ENCODE measurements at regions not wholly inside any gene's neighbourhood (a gene's known extent, or its start where the extent isn't known, plus 50 kb on each side); places are given as distances from the start of the nearest gene placed in this dataset.

GRCh38 chr10:31121757-31122577 lies 90.3 kb upstream of the ZNF438 start:
- 45% methylated on average over 3 of the region's 3 CpGs for whole genome bisulfite sequencing (ENCODE audit: low lambda C conversion rate)
- no peaks in the 10 kb centered on the region for H3K9me3 ChIP-seq
- peak overlapping the region; percentile 31; the same call in 1 of the 2 replicates for H3K4me2 ChIP-seq
- ChIA-PET POLR2A (no interaction called here), CTCF (no interaction called here)
- DNase-seq: no peak
- H3F3A ChIP-seq (replicated peaks; ENCODE audit: insufficient read depth): no peaks in the 10 kb centered on the region
- H3K27me3 ChIP-seq (ENCODE audit: insufficient read depth): no peaks in the 10 kb centered on the region
- H4K20me1 ChIP-seq (ENCODE audit: insufficient read depth): no peaks in the 10 kb centered on the region
- H2AFZ ChIP-seq (ENCODE audit: low read depth): no peak overlapping the region
- no peaks in the 10 kb centered on the region for H3K9me2 ChIP-seq
- peaks cover 11 to 15% of the 10 kb centered on the region in 2 experiments; a peak in 2 of 4 replicates for H3K4me1 ChIP-seq (ENCODE audit: control insufficient read depth in 1 of 2, insufficient read depth in 2 of 2, low read depth in 1 of 2, low read length in 1 of 2)
- H3K9ac ChIP-seq: peak overlapping the region; percentile 10; the same call in 1 of the 2 replicates
- peak overlapping the region in 1 of 2 experiments; percentile 60; a peak in 2 of 4 replicates for H3K27ac ChIP-seq (ENCODE audit: low read depth in 2 of 2, low read length in 1 of 2)
- no peaks in the 10 kb centered on the region for H3K36me3 ChIP-seq (replicated peaks in 1 of 2; ENCODE audit: control insufficient read depth in 1 of 2, insufficient read depth in 2 of 2, low read length in 1 of 2)
- no peak for TF ChIP-seq MAX (IDR thresholded peaks at IDR 0.05; ENCODE audit: low read depth)
- no peak for TF ChIP-seq NRF1 (IDR thresholded peaks at IDR 0.05; ENCODE audit: low read depth, low read length)
- peak; percentile 74 for TF ChIP-seq TCF12 (IDR thresholded peaks at IDR 0.05)
- TF ChIP-seq TEAD4 (IDR thresholded peaks at IDR 0.05; ENCODE audit: borderline replicate concordance, insufficient read depth): 0 out of 2 replicates have a peak, but pooled peaks have one; percentile 25
- TF ChIP-seq YY1 (IDR thresholded peaks at IDR 0.05; ENCODE audit: low read depth): no peak
- peak; percentile 45; the same call in 1 of the 2 replicates for TF ChIP-seq NFIC (IDR thresholded peaks at IDR 0.05; ENCODE audit: borderline replicate concordance)
- TF ChIP-seq FOSL2 (IDR thresholded peaks at IDR 0.05; ENCODE audit: borderline replicate concordance, low read depth): peak; percentile 79; the same call in 1 of the 2 replicates
- TF ChIP-seq RXRA (IDR thresholded peaks at IDR 0.05; ENCODE audit: borderline replicate concordance, low read depth): 0 out of 2 replicates have a peak, but pooled peaks have one; percentile 22
- peak in 1 of 2 experiments; percentile 28; a peak in 1 of 4 replicates for TF ChIP-seq EP300 (IDR thresholded peaks at IDR 0.05; ENCODE audit: borderline replicate concordance in 1 of 2, low read depth in 1 of 2, low read length in 1 of 2)
- TF ChIP-seq RAD21 (IDR thresholded peaks at IDR 0.05; ENCODE audit: low read length): no peak
- TF ChIP-seq JUND (IDR thresholded peaks at IDR 0.05): peak; percentile 70
- TF ChIP-seq PBX3 (IDR thresholded peaks at IDR 0.05): peak; percentile 46; the same call in 1 of the 2 replicates
- no peak overlapping the region for H3K4me3 ChIP-seq (ENCODE audit: low read depth in 2 of 2, low read length in 1 of 2)
- no peaks in the 10 kb centered on the region for H3K79me2 ChIP-seq (ENCODE audit: insufficient read depth)

- Histone ChIP-seq H3K27ac (ENCODE audit: low read depth in 2 of 2, low read length in 1 of 2) (no peak overlapping the region), H3K79me2 (ENCODE audit: insufficient read depth) (no peaks in the 10 kb centered on the region), H3K9me2 (no peaks in the 10 kb centered on the region), H3K9me3 (no peaks in the 10 kb centered on the region), H3K36me3 (replicated peaks in 1 of 2; ENCODE audit: control insufficient read depth in 1 of 2, insufficient read depth in 2 of 2, low read length in 1 of 2) (no peaks in the 10 kb centered on the region), H3F3A (replicated peaks; ENCODE audit: insufficient read depth) (no peaks in the 10 kb centered on the region), H3K27me3 (ENCODE audit: insufficient read depth) (no peaks in the 10 kb centered on the region), H3K4me3 (ENCODE audit: low read depth in 2 of 2, low read length in 1 of 2) (no peak overlapping the region), H4K20me1 (ENCODE audit: insufficient read depth) (no peaks in the 10 kb centered on the region), H2AFZ (ENCODE audit: low read depth) (no peak overlapping the region), H3K9ac (no peak overlapping the region), H3K4me2 (no peak overlapping the region), H3K4me1 (ENCODE audit: control insufficient read depth in 1 of 2, insufficient read depth in 2 of 2, low read depth in 1 of 2, low read length in 1 of 2) (peaks cover 13 to 17% of the 10 kb centered on the region in 2 experiments; a peak in 2 of 4 replicates)
- POLR2A ChIA-PET: no interaction called here
- CTCF ChIA-PET: no interaction called here
- no peak for TF ChIP-seq RXRA (IDR thresholded peaks at IDR 0.05; ENCODE audit: borderline replicate concordance, low read depth)
- no peak for TF ChIP-seq NFIC (IDR thresholded peaks at IDR 0.05; ENCODE audit: borderline replicate concordance)
- no peak for TF ChIP-seq TAF1 (IDR thresholded peaks at IDR 0.05; ENCODE audit: borderline replicate concordance, low read depth, low read length)
- peak; percentile 47; the same call in 1 of the 2 replicates for TF ChIP-seq GATA2 (CRISPR knock-in tag; IDR thresholded peaks at IDR 0.05)
- DNase-seq: no peak
- WGBS (ENCODE audit: low lambda C conversion rate): 92% methylated on average over 6 of the region's 6 CpGs
Observed at GRCh38 chr10:31123946-31124345, 92.3 kb upstream of the ZNF438 start.
